Inferior parietal cortex (tissue), 1 donor: ENCODE measurements at regions not wholly inside any gene's neighbourhood (a gene's known extent, or its start where the extent isn't known, plus 50 kb on each side); places are given as distances from the start of the nearest gene placed in this dataset.

Experiments
- DNase-seq: peaks from one replicate; pipeline ENCODE4 v3.0.0-alpha.2; 2016; ENCODE audit errors: extremely low spot score

GRCh38 chr21:24224422-24224821 lies 1382.9 kb downstream of the MRPL39 start:
- DNase-seq: no peak

- DNase-seq: no peak
Observed at GRCh38 chr21:24223624-24224023, 1383.7 kb downstream of the MRPL39 start.

- no peak for DNase-seq
Observed at GRCh38 chr21:24222676-24223075, 1384.6 kb downstream of the MRPL39 start.

GRCh38 chr21:24220446-24220845 lies 1386.8 kb downstream of the MRPL39 start:
- no peak for DNase-seq

GRCh38 chr21:24217151-24217550 lies 1390.1 kb downstream of the MRPL39 start:
- DNase-seq: no peak

- DNase-seq: no peak
Observed at GRCh38 chr21:24210130-24210529, 1397.2 kb downstream of the MRPL39 start.

- no peak for DNase-seq
Observed at GRCh38 chr21:24208562-24209260, 1398.6 kb downstream of the MRPL39 start.

GRCh38 chr21:24205319-24205718 lies 1402.0 kb downstream of the MRPL39 start:
- DNase-seq: no peak

GRCh38 chr21:24204641-24205040 lies 1402.6 kb downstream of the MRPL39 start:
- no peak for DNase-seq

- DNase-seq: no peak
Observed at GRCh38 chr21:24200052-24200451, 1407.2 kb downstream of the MRPL39 start.

- no peak for DNase-seq
Observed at GRCh38 chr21:24197923-24198322, 1409.4 kb downstream of the MRPL39 start.

GRCh38 chr21:24197132-24197643 lies 1410.1 kb downstream of the MRPL39 start:
- no peak for DNase-seq

- no peak for DNase-seq
Observed at GRCh38 chr21:24188506-24188905, 1418.8 kb downstream of the MRPL39 start.

GRCh38 chr21:24183077-24183476 lies 1424.2 kb downstream of the MRPL39 start:
- DNase-seq: no peak

- DNase-seq: no peak
Observed at GRCh38 chr21:24179110-24179509, 1428.2 kb downstream of the MRPL39 start.

- DNase-seq: no peak
Observed at GRCh38 chr21:24175106-24175505, 1432.2 kb downstream of the MRPL39 start.

GRCh38 chr21:24171736-24172135 lies 1435.5 kb downstream of the MRPL39 start:
- DNase-seq: no peak

- DNase-seq: no peak
Observed at GRCh38 chr21:24163539-24163938, 1443.7 kb downstream of the MRPL39 start.

- DNase-seq: no peak
Observed at GRCh38 chr21:24160528-24160927, 1446.8 kb downstream of the MRPL39 start.

- DNase-seq: no peak
Observed at GRCh38 chr21:24153137-24153536, 1454.1 kb downstream of the MRPL39 start.

- no peak for DNase-seq
Observed at GRCh38 chr21:24150753-24151152, 1456.5 kb downstream of the MRPL39 start.

GRCh38 chr21:24148461-24148860 lies 1458.8 kb downstream of the MRPL39 start:
- no peak for DNase-seq

- DNase-seq: no peak
Observed at GRCh38 chr21:24147674-24148073, 1459.6 kb downstream of the MRPL39 start.

GRCh38 chr21:24131056-24131455 lies 1476.2 kb downstream of the MRPL39 start:
- DNase-seq: no peak
